ENCODE measurements at regions not wholly inside any gene's neighbourhood (a gene's known extent, or its start where the extent isn't known, plus 50 kb on each side); places are given as distances from the start of the nearest gene placed in this dataset.

DNA sequence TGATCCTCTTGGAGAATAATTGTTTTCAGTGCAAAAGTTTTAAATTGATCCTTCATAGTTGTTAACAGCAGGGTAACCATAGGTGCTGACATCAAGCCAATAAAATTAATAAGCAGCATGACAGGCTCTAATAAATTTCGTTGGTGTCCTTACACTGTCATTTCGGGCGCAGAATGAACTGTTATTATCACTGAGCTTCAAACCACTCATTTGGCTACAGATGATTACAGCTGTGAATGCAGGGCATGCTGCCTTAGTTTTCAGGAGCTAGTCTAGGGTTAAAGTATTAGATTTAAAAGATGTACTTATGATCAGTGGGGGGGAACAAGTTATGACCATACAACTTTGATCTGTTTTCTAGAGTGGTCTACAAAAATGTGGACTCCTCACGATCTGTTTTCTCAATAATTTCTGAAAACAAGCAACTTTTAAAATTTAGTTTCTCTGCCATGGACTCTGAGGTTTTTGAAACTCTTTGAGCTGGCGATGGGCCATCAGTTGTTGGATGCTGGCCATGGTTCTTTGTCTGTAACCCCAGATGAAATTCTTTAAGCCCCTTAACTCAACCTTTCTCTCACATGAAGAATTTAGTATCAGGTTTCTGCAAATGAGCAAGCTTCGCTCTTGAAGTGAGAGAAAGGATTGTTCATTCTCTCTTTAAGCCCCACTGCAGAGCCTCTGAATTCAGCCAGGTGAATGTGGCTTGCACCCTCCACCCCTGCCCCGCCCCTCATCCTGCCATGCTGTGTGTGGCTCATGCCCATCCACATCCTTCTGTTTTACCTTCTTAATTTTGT is 99.1 kb upstream of the MTHFD1L start:
- TF ChIP-seq, protein P1, sequence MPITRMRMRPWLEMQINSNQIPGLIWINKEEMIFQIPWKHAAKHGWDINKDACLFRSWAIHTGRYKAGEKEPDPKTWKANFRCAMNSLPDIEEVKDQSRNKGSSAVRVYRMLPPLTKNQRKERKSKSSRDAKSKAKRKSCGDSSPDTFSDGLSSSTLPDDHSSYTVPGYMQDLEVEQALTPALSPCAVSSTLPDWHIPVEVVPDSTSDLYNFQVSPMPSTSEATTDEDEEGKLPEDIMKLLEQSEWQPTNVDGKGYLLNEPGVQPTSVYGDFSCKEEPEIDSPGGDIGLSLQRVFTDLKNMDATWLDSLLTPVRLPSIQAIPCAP (CRISPR knock-in tag; IDR thresholded peaks at IDR 0.05) = no peak
- TF ChIP-seq, protein P2, sequence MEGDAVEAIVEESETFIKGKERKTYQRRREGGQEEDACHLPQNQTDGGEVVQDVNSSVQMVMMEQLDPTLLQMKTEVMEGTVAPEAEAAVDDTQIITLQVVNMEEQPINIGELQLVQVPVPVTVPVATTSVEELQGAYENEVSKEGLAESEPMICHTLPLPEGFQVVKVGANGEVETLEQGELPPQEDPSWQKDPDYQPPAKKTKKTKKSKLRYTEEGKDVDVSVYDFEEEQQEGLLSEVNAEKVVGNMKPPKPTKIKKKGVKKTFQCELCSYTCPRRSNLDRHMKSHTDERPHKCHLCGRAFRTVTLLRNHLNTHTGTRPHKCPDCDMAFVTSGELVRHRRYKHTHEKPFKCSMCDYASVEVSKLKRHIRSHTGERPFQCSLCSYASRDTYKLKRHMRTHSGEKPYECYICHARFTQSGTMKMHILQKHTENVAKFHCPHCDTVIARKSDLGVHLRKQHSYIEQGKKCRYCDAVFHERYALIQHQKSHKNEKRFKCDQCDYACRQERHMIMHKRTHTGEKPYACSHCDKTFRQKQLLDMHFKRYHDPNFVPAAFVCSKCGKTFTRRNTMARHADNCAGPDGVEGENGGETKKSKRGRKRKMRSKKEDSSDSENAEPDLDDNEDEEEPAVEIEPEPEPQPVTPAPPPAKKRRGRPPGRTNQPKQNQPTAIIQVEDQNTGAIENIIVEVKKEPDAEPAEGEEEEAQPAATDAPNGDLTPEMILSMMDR (IDR thresholded peaks at IDR 0.05) = no peak
- TF ChIP-seq ZNF121 (CRISPR knock-in tag; IDR thresholded peaks at IDR 0.05) = no peak
